ENCODE measurements at regions not wholly inside any gene's neighbourhood (a gene's known extent, or its start where the extent isn't known, plus 50 kb on each side); places are given as distances from the start of the nearest gene placed in this dataset.

DNA sequence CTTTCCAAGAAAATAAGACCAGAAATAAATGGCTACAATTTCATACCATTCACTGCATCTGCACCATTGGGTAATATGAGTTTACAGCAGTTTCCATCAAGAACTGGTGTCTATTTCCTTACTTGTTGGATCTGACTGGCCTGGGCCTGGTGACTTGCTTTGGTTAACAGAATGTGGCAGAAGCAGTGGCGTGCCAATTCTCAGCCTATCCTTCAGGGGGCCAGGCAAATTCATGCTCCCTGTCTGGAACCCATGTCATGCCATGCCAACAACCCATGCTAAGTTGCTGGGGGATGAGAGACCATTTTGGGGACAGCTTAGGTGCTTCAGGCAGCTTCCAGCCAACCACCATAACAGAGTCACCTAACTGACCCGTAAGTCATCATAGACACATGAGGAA lies 656.7 kb downstream of the SPOCK3 start:
- Histone ChIP-seq H3K9me3 (no peaks in the 10 kb centered on the region), H3K36me3 (no peaks in the 10 kb centered on the region), H3K4me3 (no peak overlapping the region), H3K4me1 (no peaks in the 10 kb centered on the region), H3K27ac (no peak overlapping the region), H3K27me3 (no peaks in the 10 kb centered on the region)
- TF ChIP-seq, protein P1, sequence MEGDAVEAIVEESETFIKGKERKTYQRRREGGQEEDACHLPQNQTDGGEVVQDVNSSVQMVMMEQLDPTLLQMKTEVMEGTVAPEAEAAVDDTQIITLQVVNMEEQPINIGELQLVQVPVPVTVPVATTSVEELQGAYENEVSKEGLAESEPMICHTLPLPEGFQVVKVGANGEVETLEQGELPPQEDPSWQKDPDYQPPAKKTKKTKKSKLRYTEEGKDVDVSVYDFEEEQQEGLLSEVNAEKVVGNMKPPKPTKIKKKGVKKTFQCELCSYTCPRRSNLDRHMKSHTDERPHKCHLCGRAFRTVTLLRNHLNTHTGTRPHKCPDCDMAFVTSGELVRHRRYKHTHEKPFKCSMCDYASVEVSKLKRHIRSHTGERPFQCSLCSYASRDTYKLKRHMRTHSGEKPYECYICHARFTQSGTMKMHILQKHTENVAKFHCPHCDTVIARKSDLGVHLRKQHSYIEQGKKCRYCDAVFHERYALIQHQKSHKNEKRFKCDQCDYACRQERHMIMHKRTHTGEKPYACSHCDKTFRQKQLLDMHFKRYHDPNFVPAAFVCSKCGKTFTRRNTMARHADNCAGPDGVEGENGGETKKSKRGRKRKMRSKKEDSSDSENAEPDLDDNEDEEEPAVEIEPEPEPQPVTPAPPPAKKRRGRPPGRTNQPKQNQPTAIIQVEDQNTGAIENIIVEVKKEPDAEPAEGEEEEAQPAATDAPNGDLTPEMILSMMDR (IDR thresholded peaks at IDR 0.05), result no peak
- intact Hi-C loops (cut with DNase I), result no loop called here
- DNase-seq (ENCODE audit: low spot score in 2 of 2), result no peak

DNA sequence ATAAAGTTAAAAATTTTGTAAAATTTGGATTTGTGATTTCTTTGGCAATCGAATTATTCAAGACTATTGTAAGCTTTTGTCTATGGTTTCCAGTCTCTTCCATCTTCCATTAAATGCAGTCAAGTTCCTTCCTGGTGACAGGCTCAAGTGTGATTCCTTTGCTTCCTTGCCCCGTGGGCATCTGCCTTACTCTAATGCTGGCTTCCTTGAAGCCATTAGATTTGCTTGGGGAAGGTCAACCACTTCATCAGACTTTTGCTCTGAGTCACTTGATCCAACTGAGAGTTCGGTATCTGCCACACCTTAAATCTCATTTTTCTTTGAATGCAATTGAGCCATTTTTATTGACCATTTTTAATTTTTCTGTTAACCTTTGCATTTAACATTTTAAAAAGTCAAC lies 648.8 kb downstream of the SPOCK3 start:
- no peak overlapping the region for H3K4me3 ChIP-seq
- DNase-seq (ENCODE audit: low spot score in 2 of 2), result no peak
- TF ChIP-seq, protein P1 (IDR thresholded peaks at IDR 0.05), result no peak
- no peaks in the 10 kb centered on the region for H3K4me1 ChIP-seq
- H3K9me3 ChIP-seq, result no peaks in the 10 kb centered on the region
- no peaks in the 10 kb centered on the region for H3K36me3 ChIP-seq
- intact Hi-C loops (cut with DNase I), result loop anchor here (10.0 kb wide), 1 partner anchor 1041 kb away; no protein-coding TSS in a partner anchor
- H3K27ac ChIP-seq, result no peak overlapping the region
- H3K27me3 ChIP-seq, result no peaks in the 10 kb centered on the region

DNA sequence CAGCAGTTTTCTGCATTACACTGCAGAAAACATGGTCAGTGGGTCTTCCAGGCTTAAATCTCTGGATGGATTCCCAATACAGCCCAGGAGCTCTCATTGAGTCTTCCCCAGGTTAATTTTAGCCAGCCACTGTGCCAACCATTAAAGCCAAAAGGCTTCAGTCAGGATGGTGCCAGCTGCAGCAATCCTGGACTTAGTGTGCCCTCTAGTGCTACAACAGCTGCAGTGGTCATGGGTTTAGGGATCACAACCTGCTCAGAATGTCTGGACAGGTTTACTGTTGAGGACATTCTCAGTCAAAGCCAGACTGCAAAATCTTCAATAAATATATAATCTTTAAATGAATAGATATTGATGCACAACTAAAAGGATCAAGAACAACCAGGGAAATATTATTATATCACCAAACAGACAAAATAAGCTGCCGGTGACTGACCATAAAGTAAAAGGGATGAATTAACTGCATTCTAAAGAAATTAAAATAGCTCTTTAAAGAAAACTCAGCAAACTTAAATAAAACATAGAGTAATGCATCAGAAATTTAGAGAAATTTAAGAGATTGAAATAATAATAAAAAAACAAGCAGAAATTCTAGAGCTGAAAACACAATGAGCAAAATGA lies 639.9 kb downstream of the SPOCK3 start:
- DNase-seq (ENCODE audit: low spot score in 2 of 2), result no peak
- Histone ChIP-seq H3K27me3 (no peaks in the 10 kb centered on the region), H3K27ac (no peak overlapping the region), H3K4me1 (no peaks in the 10 kb centered on the region), H3K9me3 (no peaks in the 10 kb centered on the region), H3K36me3 (no peaks in the 10 kb centered on the region), H3K4me3 (no peak overlapping the region)
- TF ChIP-seq, protein P1 (IDR thresholded peaks at IDR 0.05), result peak in 2 of 3 experiments; percentile 51 to 56
- intact Hi-C loops (cut with DNase I), result loop anchor here (1.0 kb wide), 1 partner anchor 428 kb away; no protein-coding TSS in a partner anchor

DNA sequence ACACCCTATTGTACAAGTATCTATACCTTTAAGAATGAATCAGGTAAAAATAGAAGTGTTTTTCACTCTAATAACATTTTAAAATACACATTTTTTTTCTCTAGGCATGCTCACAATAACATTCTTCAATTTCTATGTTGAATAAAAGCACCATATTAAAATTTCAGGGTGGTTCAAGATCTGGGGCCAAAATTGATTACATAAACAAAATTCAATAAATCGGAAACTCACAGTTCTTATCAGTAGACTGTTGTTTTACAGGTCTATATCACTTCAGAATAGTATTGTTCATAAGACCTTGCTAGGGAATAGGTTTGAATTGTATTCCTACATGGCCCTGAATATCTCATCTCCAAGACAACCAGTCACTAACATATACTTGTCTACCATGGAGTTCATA lies 634.0 kb downstream of the SPOCK3 start:
- Histone ChIP-seq H3K36me3 (no peaks in the 10 kb centered on the region), H3K27ac (no peak overlapping the region), H3K4me1 (no peaks in the 10 kb centered on the region), H3K27me3 (no peaks in the 10 kb centered on the region), H3K9me3 (no peaks in the 10 kb centered on the region), H3K4me3 (no peak overlapping the region)
- no peak for DNase-seq (ENCODE audit: low spot score in 2 of 2)
- TF ChIP-seq, protein P1 (IDR thresholded peaks at IDR 0.05), result no peak
- intact Hi-C loops (cut with DNase I), result no loop called here

DNA sequence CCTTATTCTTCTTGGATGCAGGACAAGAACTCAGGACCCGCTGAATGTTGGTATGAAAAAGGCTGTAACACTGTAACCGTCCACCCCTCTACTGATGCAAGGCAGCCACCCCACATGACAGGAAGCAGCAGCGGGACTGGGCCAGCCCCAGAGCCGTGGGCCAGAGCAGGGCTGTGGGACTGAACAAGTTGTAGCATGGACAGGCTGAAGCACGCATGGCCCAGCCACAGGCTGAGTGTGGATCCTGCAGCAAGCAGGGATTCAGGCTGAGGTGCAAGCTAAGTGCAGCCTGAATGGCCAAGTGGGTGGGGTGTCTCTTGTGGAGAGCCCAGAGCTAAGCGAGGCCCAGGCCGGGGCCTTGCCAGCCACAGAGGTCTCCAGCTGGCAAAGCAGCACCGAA lies 632.2 kb downstream of the SPOCK3 start:
- TF ChIP-seq, protein P1 (IDR thresholded peaks at IDR 0.05), result no peak
- Histone ChIP-seq H3K36me3 (no peaks in the 10 kb centered on the region), H3K9me3 (no peaks in the 10 kb centered on the region), H3K4me1 (no peaks in the 10 kb centered on the region), H3K4me3 (no peak overlapping the region), H3K27ac (no peak overlapping the region), H3K27me3 (no peaks in the 10 kb centered on the region)
- intact Hi-C loops (cut with DNase I), result no loop called here
- DNase-seq (ENCODE audit: low spot score in 2 of 2), result no peak

All from ascending aorta (tissue), 2 donors.